SK-N-SH treated with all-trans-retinoic acid at 6 μM for 48 hours (cell line): ENCODE measurements at regions not wholly inside any gene's neighbourhood (a gene's known extent, or its start where the extent isn't known, plus 50 kb on each side); places are given as distances from the start of the nearest gene placed in this dataset.

Source experiments
- ATAC-seq: fragments of 200-7000 bp; cut with Tn5 transposase; 3 replicates; pipeline ENCODE4 v1.9.1; 2020; ENCODE audit warnings: mild to moderate bottlenecking, moderate library complexity
- BACH2 ChIP-seq: fragments of 250-450 bp; sonication (Bioruptor Pico); IDR thresholded peaks from 2 replicates; pipeline ENCODE4 v1.9.0; 2021; ENCODE audit warnings: mild to moderate bottlenecking, borderline replicate concordance
- CSDC2 ChIP-seq: fragments of 250-450 bp; sonication (Bioruptor Pico); IDR thresholded peaks from 2 replicates; pipeline ENCODE4 v1.5.0; 2020; ENCODE audit warnings: mild to moderate bottlenecking, moderate library complexity
- ESRRG ChIP-seq: fragments of 250-450 bp; sonication (Bioruptor Pico); IDR thresholded peaks from 2 replicates; pipeline ENCODE4 v1.6.1; 2021; ENCODE audit warnings: mild to moderate bottlenecking
- OSR1 ChIP-seq: fragments of 250-450 bp; sonication (Bioruptor Pico); IDR thresholded peaks from 2 replicates; pipeline ENCODE4 v1.8.0; 2022; ENCODE audit warnings: moderate library complexity, mild to moderate bottlenecking, inconsistent platforms
- RARB ChIP-seq: fragments of 250-450 bp; sonication (Bioruptor Pico); IDR thresholded peaks from 2 replicates; pipeline ENCODE4 v1.8.0; 2021; ENCODE audit warnings: mild to moderate bottlenecking, moderate library complexity
- SNAI2 ChIP-seq: fragments of 250-450 bp; sonication (Bioruptor Pico); IDR thresholded peaks from 2 replicates; pipeline ENCODE4 v1.5.0; 2020; ENCODE audit warnings: mild to moderate bottlenecking, moderate library complexity
- TCF4 ChIP-seq: fragments of 250-450 bp; sonication (Bioruptor Pico); IDR thresholded peaks from 2 replicates; pipeline ENCODE4 v1.8.0; 2021; ENCODE audit warnings: mild to moderate bottlenecking, moderate library complexity, borderline replicate concordance
- TOX ChIP-seq: fragments of 250-450 bp; sonication (Bioruptor Pico); IDR thresholded peaks from 2 replicates; pipeline ENCODE4 v1.8.0; 2021; ENCODE audit warnings: mild to moderate bottlenecking, moderate library complexity, borderline replicate concordance
- ZFP3 ChIP-seq: fragments of 250-450 bp; sonication (Bioruptor Pico); IDR thresholded peaks from 2 replicates; pipeline ENCODE4 v1.5.0; 2020; ENCODE audit warnings: mild to moderate bottlenecking, moderate library complexity
- ZFP30 ChIP-seq: fragments of 450-650 bp; formaldehyde crosslinking; IDR thresholded peaks from 2 replicates; pipeline ENCODE4 v1.5.0; 2022; ENCODE audit warnings: mild to moderate bottlenecking, moderate library complexity
- ZNF565 ChIP-seq: fragments of 450-650 bp; formaldehyde crosslinking; conservative IDR thresholded peaks from 2 replicates; pipeline ENCODE4 v1.5.0; 2020; ENCODE audit warnings: low read depth, mild to moderate bottlenecking, moderate library complexity
- ZNF70 ChIP-seq: fragments of 450-650 bp; formaldehyde crosslinking; IDR thresholded peaks from 2 replicates; pipeline ENCODE4 v1.5.0; 2020; ENCODE audit warnings: mild to moderate bottlenecking, moderate library complexity
- ZNF8 ChIP-seq: fragments of 450-650 bp; formaldehyde crosslinking; IDR thresholded peaks from 2 replicates; pipeline ENCODE4 v1.5.0; 2020; ENCODE audit warnings: mild to moderate bottlenecking, moderate library complexity
- TF ChIP-seq, protein P1 (sequence below): fragments of 250-450 bp; sonication (Bioruptor Pico); IDR thresholded peaks from 2 replicates; pipeline ENCODE4 v1.5.1; 2021; ENCODE audit warnings: mild to moderate bottlenecking, moderate library complexity
- TF ChIP-seq, protein P2 (sequence below): fragments of 250-450 bp; sonication (Bioruptor Pico); IDR thresholded peaks from 2 replicates; pipeline ENCODE4 v1.8.0; 2020; ENCODE audit warnings: mild to moderate bottlenecking, moderate library complexity, borderline replicate concordance
- TF ChIP-seq, protein P3 (sequence below): fragments of 250-450 bp; sonication (Bioruptor Pico); IDR thresholded peaks from 2 replicates; pipeline ENCODE4 v1.5.0; 2020; ENCODE audit warnings: mild to moderate bottlenecking, moderate library complexity
- TF ChIP-seq, protein P4 (sequence below): fragments of 250-450 bp; sonication (Bioruptor Pico); IDR thresholded peaks from 2 replicates; pipeline ENCODE4 v1.8.0; 2021; ENCODE audit warnings: low read depth, mild to moderate bottlenecking, moderate library complexity, borderline replicate concordance

DNA sequence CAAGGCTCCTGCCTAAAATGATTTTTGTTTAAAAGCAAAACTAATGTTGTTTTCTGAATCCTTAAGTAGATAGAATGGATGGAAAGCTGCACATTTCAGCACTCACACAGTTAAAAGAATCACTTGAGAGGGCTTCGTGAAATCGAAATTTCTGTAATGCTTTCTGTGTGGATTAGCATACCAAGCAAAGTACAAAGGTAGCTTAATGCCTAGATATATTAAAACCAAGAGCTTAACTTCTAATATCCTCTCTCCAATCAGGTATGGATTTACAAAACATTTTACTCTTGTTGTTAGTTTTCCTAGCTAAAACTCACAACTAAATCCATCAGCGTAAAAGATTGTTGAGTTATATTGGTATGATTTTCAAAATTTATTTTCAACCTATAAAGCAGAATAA is 378.8 kb upstream of the PRMT6 start:
- TF ChIP-seq TCF4 (no peak), BACH2 (CRISPR knock-in tag) (no peak), ZNF565 (CRISPR knock-in tag) (no peak), ZFP30 (CRISPR knock-in tag) (no peak), ZNF70 (CRISPR knock-in tag) (no peak), OSR1 (no peak), ESRRG (CRISPR knock-in tag) (no peak), SNAI2 (CRISPR knock-in tag) (no peak), ZFP3 (no peak)
- ATAC-seq = no peak

DNA sequence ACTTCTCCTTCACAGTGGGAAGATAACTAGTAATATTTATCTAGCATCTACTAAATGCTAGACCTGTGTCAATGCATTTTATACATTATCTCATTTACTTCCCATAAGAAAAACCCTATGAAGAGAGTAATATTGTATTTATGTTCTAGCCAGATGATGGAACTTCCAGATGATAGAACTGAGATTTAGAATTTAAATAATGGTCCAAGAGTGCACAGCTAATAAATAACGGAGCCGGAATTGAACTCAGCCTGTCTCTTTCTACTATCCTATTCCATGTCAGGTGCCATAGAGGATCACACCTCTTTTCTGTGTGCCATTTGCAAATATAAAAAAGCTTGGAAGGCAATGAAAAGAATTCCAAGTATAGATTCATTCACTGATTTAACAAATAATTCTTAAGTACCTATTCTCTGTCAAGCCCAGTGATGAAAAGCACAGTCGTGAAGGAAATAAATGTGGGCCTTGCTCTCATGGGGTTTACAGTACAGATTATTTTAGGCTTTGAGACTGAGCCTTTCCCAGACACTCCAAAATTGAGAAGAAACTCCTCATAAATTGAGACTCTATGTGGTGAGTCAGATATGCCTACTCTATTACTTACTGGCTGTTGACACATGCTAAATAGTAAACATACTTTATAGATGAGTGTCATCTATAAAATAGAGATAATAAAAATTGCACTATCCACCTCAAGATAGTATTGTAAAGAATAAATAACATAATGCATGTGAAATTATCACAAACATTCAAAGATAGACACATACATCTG is 378.0 kb upstream of the PRMT6 start:
- no peak for TF ChIP-seq OSR1
- TF ChIP-seq, protein P1, sequence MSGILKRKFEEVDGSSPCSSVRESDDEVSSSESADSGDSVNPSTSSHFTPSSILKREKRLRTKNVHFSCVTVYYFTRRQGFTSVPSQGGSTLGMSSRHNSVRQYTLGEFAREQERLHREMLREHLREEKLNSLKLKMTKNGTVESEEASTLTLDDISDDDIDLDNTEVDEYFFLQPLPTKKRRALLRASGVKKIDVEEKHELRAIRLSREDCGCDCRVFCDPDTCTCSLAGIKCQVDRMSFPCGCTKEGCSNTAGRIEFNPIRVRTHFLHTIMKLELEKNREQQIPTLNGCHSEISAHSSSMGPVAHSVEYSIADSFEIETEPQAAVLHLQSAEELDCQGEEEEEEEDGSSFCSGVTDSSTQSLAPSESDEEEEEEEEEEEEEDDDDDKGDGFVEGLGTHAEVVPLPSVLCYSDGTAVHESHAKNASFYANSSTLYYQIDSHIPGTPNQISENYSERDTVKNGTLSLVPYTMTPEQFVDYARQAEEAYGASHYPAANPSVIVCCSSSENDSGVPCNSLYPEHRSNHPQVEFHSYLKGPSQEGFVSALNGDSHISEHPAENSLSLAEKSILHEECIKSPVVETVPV (CRISPR knock-in tag) = no peak
- no peak for TF ChIP-seq ZFP30 (CRISPR knock-in tag)
- no peak for TF ChIP-seq SNAI2 (CRISPR knock-in tag)
- TF ChIP-seq, protein P2, sequence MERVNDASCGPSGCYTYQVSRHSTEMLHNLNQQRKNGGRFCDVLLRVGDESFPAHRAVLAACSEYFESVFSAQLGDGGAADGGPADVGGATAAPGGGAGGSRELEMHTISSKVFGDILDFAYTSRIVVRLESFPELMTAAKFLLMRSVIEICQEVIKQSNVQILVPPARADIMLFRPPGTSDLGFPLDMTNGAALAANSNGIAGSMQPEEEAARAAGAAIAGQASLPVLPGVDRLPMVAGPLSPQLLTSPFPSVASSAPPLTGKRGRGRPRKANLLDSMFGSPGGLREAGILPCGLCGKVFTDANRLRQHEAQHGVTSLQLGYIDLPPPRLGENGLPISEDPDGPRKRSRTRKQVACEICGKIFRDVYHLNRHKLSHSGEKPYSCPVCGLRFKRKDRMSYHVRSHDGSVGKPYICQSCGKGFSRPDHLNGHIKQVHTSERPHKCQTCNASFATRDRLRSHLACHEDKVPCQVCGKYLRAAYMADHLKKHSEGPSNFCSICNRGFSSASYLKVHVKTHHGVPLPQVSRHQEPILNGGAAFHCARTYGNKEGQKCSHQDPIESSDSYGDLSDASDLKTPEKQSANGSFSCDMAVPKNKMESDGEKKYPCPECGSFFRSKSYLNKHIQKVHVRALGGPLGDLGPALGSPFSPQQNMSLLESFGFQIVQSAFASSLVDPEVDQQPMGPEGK (CRISPR knock-in tag) = no peak
- TF ChIP-seq CSDC2 = no peak
- TF ChIP-seq, protein P3, sequence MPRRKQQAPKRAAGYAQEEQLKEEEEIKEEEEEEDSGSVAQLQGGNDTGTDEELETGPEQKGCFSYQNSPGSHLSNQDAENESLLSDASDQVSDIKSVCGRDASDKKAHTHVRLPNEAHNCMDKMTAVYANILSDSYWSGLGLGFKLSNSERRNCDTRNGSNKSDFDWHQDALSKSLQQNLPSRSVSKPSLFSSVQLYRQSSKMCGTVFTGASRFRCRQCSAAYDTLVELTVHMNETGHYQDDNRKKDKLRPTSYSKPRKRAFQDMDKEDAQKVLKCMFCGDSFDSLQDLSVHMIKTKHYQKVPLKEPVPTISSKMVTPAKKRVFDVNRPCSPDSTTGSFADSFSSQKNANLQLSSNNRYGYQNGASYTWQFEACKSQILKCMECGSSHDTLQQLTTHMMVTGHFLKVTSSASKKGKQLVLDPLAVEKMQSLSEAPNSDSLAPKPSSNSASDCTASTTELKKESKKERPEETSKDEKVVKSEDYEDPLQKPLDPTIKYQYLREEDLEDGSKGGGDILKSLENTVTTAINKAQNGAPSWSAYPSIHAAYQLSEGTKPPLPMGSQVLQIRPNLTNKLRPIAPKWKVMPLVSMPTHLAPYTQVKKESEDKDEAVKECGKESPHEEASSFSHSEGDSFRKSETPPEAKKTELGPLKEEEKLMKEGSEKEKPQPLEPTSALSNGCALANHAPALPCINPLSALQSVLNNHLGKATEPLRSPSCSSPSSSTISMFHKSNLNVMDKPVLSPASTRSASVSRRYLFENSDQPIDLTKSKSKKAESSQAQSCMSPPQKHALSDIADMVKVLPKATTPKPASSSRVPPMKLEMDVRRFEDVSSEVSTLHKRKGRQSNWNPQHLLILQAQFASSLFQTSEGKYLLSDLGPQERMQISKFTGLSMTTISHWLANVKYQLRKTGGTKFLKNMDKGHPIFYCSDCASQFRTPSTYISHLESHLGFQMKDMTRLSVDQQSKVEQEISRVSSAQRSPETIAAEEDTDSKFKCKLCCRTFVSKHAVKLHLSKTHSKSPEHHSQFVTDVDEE = no peak
- TF ChIP-seq ZNF565 (CRISPR knock-in tag) = no peak
- no peak for TF ChIP-seq RARB
- TF ChIP-seq ZFP3 = no peak
- no peak for TF ChIP-seq TOX (CRISPR knock-in tag)
- TF ChIP-seq, protein P4, sequence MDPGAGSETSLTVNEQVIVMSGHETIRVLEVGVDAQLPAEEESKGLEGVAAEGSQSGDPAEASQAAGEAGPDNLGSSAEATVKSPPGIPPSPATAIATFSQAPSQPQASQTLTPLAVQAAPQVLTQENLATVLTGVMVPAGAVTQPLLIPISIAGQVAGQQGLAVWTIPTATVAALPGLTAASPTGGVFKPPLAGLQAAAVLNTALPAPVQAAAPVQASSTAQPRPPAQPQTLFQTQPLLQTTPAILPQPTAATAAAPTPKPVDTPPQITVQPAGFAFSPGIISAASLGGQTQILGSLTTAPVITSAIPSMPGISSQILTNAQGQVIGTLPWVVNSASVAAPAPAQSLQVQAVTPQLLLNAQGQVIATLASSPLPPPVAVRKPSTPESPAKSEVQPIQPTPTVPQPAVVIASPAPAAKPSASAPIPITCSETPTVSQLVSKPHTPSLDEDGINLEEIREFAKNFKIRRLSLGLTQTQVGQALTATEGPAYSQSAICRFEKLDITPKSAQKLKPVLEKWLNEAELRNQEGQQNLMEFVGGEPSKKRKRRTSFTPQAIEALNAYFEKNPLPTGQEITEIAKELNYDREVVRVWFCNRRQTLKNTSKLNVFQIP (CRISPR knock-in tag) = no peak
- no peak for ATAC-seq

DNA sequence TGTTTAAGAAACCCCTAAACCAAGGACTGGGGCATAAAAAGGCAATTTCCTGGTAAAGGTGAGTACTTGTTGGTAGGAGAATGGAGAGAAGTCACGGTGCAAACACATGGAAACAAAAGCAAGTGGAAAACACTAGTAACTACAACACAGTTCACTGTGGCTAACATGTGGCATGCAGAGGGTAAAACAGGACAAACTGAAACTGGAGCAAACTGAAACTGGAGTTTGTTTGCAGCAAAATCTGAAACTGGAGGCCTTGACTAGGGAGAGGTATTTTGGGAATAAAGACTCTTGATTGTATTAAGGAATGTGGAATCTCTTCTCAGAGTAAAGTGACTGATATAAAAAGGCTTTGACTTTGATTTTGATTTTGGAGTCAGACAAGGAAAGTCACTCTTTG is 376.3 kb upstream of the PRMT6 start:
- ATAC-seq = no peak
- no peak for TF ChIP-seq BACH2 (CRISPR knock-in tag)
- TF ChIP-seq TOX (CRISPR knock-in tag) = no peak
- TF ChIP-seq, protein P2 (CRISPR knock-in tag) = no peak
- no peak for TF ChIP-seq ZNF8
- no peak for TF ChIP-seq ZNF70 (CRISPR knock-in tag)
- no peak for TF ChIP-seq TCF4
- TF ChIP-seq SNAI2 (CRISPR knock-in tag) = no peak
- no peak for TF ChIP-seq ESRRG (CRISPR knock-in tag)
